ENCODE measurements at regions not wholly inside any gene's neighbourhood (a gene's known extent, or its start where the extent isn't known, plus 50 kb on each side); places are given as distances from the start of the nearest gene placed in this dataset.

DNA sequence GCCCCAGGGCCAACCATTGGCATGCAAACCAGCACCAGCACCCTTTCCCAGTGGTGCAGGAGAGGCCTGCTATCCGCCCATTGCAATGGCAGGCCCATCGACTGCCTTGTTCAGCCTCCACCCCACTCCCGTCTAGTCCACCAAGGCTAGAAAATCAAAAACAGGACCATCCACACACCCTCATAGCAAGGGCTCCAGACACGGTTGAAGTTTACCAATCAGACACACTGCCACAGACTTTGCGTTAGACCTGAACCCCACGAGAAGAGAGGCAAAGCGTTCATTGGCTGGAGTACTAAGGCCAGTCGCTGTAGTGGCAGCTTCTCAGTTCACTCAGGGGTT lies 95.3 kb upstream of the TEX51 start:
- TF ChIP-seq, protein P1, sequence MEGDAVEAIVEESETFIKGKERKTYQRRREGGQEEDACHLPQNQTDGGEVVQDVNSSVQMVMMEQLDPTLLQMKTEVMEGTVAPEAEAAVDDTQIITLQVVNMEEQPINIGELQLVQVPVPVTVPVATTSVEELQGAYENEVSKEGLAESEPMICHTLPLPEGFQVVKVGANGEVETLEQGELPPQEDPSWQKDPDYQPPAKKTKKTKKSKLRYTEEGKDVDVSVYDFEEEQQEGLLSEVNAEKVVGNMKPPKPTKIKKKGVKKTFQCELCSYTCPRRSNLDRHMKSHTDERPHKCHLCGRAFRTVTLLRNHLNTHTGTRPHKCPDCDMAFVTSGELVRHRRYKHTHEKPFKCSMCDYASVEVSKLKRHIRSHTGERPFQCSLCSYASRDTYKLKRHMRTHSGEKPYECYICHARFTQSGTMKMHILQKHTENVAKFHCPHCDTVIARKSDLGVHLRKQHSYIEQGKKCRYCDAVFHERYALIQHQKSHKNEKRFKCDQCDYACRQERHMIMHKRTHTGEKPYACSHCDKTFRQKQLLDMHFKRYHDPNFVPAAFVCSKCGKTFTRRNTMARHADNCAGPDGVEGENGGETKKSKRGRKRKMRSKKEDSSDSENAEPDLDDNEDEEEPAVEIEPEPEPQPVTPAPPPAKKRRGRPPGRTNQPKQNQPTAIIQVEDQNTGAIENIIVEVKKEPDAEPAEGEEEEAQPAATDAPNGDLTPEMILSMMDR (IDR thresholded peaks at IDR 0.05) = no peak
- TF ChIP-seq EZH2 (IDR thresholded peaks at IDR 0.05) = no peak
- TF ChIP-seq EZH2phosphoT487 (IDR thresholded peaks at IDR 0.05) = no peak
- H3K36me3 Mint-ChIP-seq = no peaks in the 10 kb centered on the region
- H3K4me1 Mint-ChIP-seq = peaks cover under 1% of the 10 kb centered on the region
- no peak overlapping the region for H3K4me3 ChIP-seq
- no peak overlapping the region for H3K4me3 Mint-ChIP-seq
- H3F3A ChIP-seq (ENCODE audit: low read depth) = peaks cover under 1% of the 10 kb centered on the region
- no peaks in the 10 kb centered on the region for H3K27me3 ChIP-seq
- no peak overlapping the region for H3K27ac Mint-ChIP-seq
- no peaks in the 10 kb centered on the region for H3K9me3 Mint-ChIP-seq
- no peaks in the 10 kb centered on the region for H3K36me3 ChIP-seq
- peaks cover 4% of the 10 kb centered on the region for H3K27me3 Mint-ChIP-seq (ENCODE audit: insufficient read depth, low read depth)
- H3K27ac ChIP-seq = no peak overlapping the region
- DNase-seq (ENCODE audit: low spot score) = no peak
- H3K9ac ChIP-seq = no peak overlapping the region
- no peaks in the 10 kb centered on the region for H4K20me1 ChIP-seq (ENCODE audit: low read depth)
- no peaks in the 10 kb centered on the region for H3K79me2 ChIP-seq (ENCODE audit: low read depth)
- no peaks in the 10 kb centered on the region for H3K9me3 ChIP-seq (ENCODE audit: low read depth)
- no peak overlapping the region for H3K4me2 ChIP-seq
- no peak overlapping the region for H2AFZ ChIP-seq (replicated peaks)
- peaks cover 15% of the 10 kb centered on the region for H3K4me1 ChIP-seq

DNA sequence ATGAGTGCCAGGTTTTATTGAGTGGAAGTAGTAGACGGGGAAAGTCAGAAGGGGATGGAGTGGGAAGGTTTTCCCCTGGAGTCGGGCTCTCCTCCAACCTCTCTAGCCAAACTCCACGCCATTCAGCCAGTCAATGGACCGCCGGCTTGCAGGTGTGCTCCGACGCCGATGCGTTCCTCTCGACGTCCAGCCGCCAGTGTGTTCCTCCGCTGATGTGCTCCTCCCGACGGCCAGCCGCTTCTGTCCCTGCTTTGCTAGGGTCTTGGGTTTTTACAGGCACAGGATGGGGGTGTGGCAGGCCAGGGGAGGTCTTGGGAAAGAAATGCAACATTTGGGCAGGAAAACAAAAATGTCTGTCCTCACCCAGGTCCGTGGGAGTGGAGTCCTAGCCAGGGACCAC lies 94.3 kb upstream of the TEX51 start:
- Mint-ChIP-seq H3K4me1 (peaks cover 8% of the 10 kb centered on the region), H3K27me3 (ENCODE audit: insufficient read depth, low read depth) (peaks cover 4% of the 10 kb centered on the region), H3K9me3 (no peaks in the 10 kb centered on the region), H3K27ac (no peak overlapping the region), H3K4me3 (no peak overlapping the region), H3K36me3 (no peaks in the 10 kb centered on the region)
- Histone ChIP-seq H4K20me1 (ENCODE audit: low read depth) (no peaks in the 10 kb centered on the region), H3K9me3 (ENCODE audit: low read depth) (no peaks in the 10 kb centered on the region), H3K27ac (no peak overlapping the region), H3K4me2 (no peak overlapping the region), H3K4me1 (peaks cover 25% of the 10 kb centered on the region), H3K4me3 (no peak overlapping the region), H3F3A (ENCODE audit: low read depth) (peaks cover 8% of the 10 kb centered on the region), H3K79me2 (ENCODE audit: low read depth) (no peaks in the 10 kb centered on the region), H3K9ac (no peak overlapping the region), H3K36me3 (no peaks in the 10 kb centered on the region), H2AFZ (replicated peaks) (no peak overlapping the region), H3K27me3 (no peaks in the 10 kb centered on the region)
- TF ChIP-seq EZH2phosphoT487 (IDR thresholded peaks at IDR 0.05) = no peak
- TF ChIP-seq EZH2 (IDR thresholded peaks at IDR 0.05) = no peak
- TF ChIP-seq, protein P1 (IDR thresholded peaks at IDR 0.05) = no peak
- DNase-seq (ENCODE audit: low spot score) = no peak

DNA sequence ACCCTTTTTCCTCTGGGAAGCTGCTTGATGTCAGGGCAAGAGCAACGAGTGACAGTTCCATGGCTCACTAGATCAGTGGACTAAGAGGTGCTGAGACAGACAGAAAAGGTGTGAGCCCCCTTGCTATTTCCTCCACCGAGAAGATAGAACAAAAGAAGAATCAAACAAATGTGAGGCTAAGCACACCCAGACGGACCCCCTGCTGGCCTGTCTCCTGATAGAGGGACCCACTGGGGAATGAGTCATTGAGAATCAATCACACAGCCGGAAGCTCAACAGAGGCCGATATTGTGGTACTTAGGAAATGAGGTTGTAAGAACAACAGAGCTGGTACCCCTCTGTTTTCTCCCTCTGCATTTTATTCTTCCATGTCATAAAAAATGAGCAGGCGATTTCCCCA lies 89.8 kb upstream of the TEX51 start:
- Mint-ChIP-seq H3K4me3 (no peak overlapping the region), H3K27me3 (ENCODE audit: insufficient read depth, low read depth) (peaks cover 4% of the 10 kb centered on the region), H3K9me3 (peaks cover 6% of the 10 kb centered on the region), H3K4me1 (peaks cover 9% of the 10 kb centered on the region), H3K36me3 (no peaks in the 10 kb centered on the region), H3K27ac (no peak overlapping the region)
- Histone ChIP-seq H4K20me1 (ENCODE audit: low read depth) (no peaks in the 10 kb centered on the region), H3K27me3 (no peaks in the 10 kb centered on the region), H3K9me3 (ENCODE audit: low read depth) (peaks cover 4% of the 10 kb centered on the region), H3K4me3 (no peak overlapping the region), H3K36me3 (no peaks in the 10 kb centered on the region), H3F3A (ENCODE audit: low read depth) (peaks cover 12% of the 10 kb centered on the region), H3K9ac (no peak overlapping the region), H3K4me2 (peak overlapping the region; percentile 27), H3K4me1 (peaks cover 11% of the 10 kb centered on the region), H3K27ac (no peak overlapping the region), H3K79me2 (ENCODE audit: low read depth) (no peaks in the 10 kb centered on the region), H2AFZ (replicated peaks) (no peak overlapping the region)
- TF ChIP-seq EZH2phosphoT487 (IDR thresholded peaks at IDR 0.05) = no peak
- no peak for TF ChIP-seq EZH2 (IDR thresholded peaks at IDR 0.05)
- TF ChIP-seq, protein P1 (IDR thresholded peaks at IDR 0.05) = no peak
- peak; percentile 24 for DNase-seq (ENCODE audit: low spot score)
